SK-N-MC (cell line): ENCODE measurements at regions not wholly inside any gene's neighbourhood (a gene's known extent, or its start where the extent isn't known, plus 50 kb on each side); places are given as distances from the start of the nearest gene placed in this dataset.

Source experiments
- DNase-seq: peaks from one replicate; pipeline ENCODE4 v3.0.0-alpha.2; 2011; ENCODE audit warnings: low read depth, low spot score
- H3K27ac ChIP-seq: fragments of 200-600 bp; sonication (generic); 2 replicates; pipeline ENCODE4 v1.5.1; 2016; ENCODE audit warnings: mixed run types
- H3K36me3 ChIP-seq: fragments of 200-600 bp; sonication (generic); 2 replicates; pipeline ENCODE4 v1.6.1; 2017; ENCODE audit warnings: antibody characterized with exemption, low read length, mixed read lengths; ENCODE audit not compliant: insufficient read depth
- H3K4me3 ChIP-seq: fragments of 200-600 bp; sonication (generic); 2 replicates; pipeline ENCODE4 v1.5.1; 2016
- H3K9ac ChIP-seq: fragments of 200-600 bp; sonication (generic); 2 replicates; pipeline ENCODE4 v1.8.0; 2017; ENCODE audit warnings: mixed run types, mixed read lengths; ENCODE audit not compliant: insufficient read length
- H3K9me3 ChIP-seq: fragments of 200-600 bp; sonication (generic); 2 replicates; pipeline ENCODE4 v1.6.1; 2017; ENCODE audit warnings: low read depth, mild to moderate bottlenecking, antibody characterized with exemption, low read length, moderate library complexity, mixed read lengths
- EZH2 ChIP-seq: fragments of 200-600 bp; sonication (generic); IDR thresholded peaks from one replicate; pipeline ENCODE4 v1.6.1; 2017; ENCODE audit warnings: antibody characterized with exemption
- FOXP2 ChIP-seq: optimal IDR thresholded peaks from 2 replicates; pipeline ENCODE3; 2011; ENCODE audit warnings: mild to moderate bottlenecking, moderate library complexity; ENCODE audit not compliant: insufficient read depth; ENCODE audit errors: extremely low read length, control extremely low read depth
- POLR2AphosphoS5 ChIP-seq: IDR thresholded peaks from 2 replicates; pipeline ENCODE4 v1.6.1; 2012; ENCODE audit warnings: mild to moderate bottlenecking, low read depth, low read length, borderline replicate concordance

- Histone ChIP-seq H3K9me3 (no peaks in the 10 kb centered on the region), H3K4me3 (no peak overlapping the region), H3K9ac (no peak overlapping the region), H3K36me3 (no peaks in the 10 kb centered on the region), H3K27ac (no peak overlapping the region)
- TF ChIP-seq EZH2 (no peak), POLR2AphosphoS5 (no peak), FOXP2 (no peak)
- no peak for DNase-seq
Observed at GRCh38 chr6:9961646-9962045, 453.2 kb downstream of the TFAP2A start.

GRCh38 chr6:9957215-9957759 lies 457.6 kb downstream of the TFAP2A start:
- H3K4me3 ChIP-seq, result no peak overlapping the region
- DNase-seq, result no peak
- H3K9me3 ChIP-seq, result no peaks in the 10 kb centered on the region
- H3K36me3 ChIP-seq, result no peaks in the 10 kb centered on the region
- H3K27ac ChIP-seq, result no peak overlapping the region
- no peak overlapping the region for H3K9ac ChIP-seq
- TF ChIP-seq FOXP2 (no peak), EZH2 (no peak), POLR2AphosphoS5 (no peak)

DNA sequence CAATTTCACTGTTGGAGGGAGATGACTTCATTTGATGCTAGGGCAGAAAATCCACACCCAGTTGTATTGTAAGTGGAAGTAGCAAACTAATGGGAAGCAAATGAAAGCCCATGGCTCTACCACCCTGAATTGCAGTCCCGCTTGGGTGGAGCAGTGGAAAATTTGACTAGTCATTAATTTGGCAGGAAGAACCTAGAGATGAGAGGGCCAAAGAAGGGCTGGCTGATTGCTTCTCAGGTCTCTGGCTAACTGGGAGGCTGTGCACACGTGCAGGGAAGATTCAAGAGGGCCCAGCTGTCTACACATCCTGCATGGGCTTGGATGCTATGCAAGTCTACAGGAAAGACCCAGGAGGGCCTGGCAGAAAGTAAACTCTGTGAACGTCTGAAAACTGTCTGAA lies 466.2 kb downstream of the TFAP2A start:
- H3K27ac ChIP-seq, result no peak overlapping the region
- no peak overlapping the region for H3K4me3 ChIP-seq
- TF ChIP-seq FOXP2 (no peak), EZH2 (no peak), POLR2AphosphoS5 (no peak)
- DNase-seq, result no peak
- H3K9me3 ChIP-seq, result no peaks in the 10 kb centered on the region
- H3K36me3 ChIP-seq, result no peaks in the 10 kb centered on the region
- no peak overlapping the region for H3K9ac ChIP-seq

- no peak overlapping the region for H3K27ac ChIP-seq
- H3K4me3 ChIP-seq, result no peak overlapping the region
- no peaks in the 10 kb centered on the region for H3K36me3 ChIP-seq
- H3K9me3 ChIP-seq, result no peaks in the 10 kb centered on the region
- DNase-seq, result no peak
- TF ChIP-seq POLR2AphosphoS5 (no peak), EZH2 (no peak), FOXP2 (no peak)
- H3K9ac ChIP-seq, result no peak overlapping the region
Observed at GRCh38 chr6:9943986-9944385, 470.9 kb downstream of the TFAP2A start.

DNA sequence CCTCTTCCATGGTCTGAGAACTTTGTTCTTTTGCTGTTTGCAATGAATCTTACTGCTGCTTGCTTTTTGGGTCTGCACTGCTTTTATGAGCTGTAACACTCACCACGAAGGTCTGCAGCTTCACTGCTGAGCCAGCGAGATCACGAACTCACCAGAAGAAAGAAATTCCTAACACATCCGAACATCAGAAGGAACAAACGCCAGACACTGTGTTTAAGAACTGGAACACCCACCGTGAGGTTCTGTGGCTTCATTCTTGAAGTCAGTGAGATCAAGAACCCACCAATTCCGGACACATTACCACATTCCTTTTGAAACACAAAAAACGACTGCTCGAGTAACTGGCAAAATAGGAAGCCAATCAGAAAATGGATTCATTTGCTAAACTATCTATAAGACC lies 471.8 kb downstream of the TFAP2A start:
- no peak overlapping the region for H3K27ac ChIP-seq
- no peaks in the 10 kb centered on the region for H3K36me3 ChIP-seq
- H3K9ac ChIP-seq, result no peak overlapping the region
- DNase-seq, result no peak
- H3K9me3 ChIP-seq, result no peaks in the 10 kb centered on the region
- H3K4me3 ChIP-seq, result no peak overlapping the region
- no peak for TF ChIP-seq POLR2AphosphoS5
- no peak for TF ChIP-seq FOXP2
- no peak for TF ChIP-seq EZH2

- Histone ChIP-seq H3K27ac (no peak overlapping the region), H3K36me3 (no peaks in the 10 kb centered on the region), H3K9ac (no peak overlapping the region), H3K4me3 (no peak overlapping the region), H3K9me3 (no peaks in the 10 kb centered on the region)
- DNase-seq, result no peak
- TF ChIP-seq FOXP2 (no peak), POLR2AphosphoS5 (no peak), EZH2 (no peak)
Observed at GRCh38 chr6:9942131-9942530, 472.7 kb downstream of the TFAP2A start.

DNA sequence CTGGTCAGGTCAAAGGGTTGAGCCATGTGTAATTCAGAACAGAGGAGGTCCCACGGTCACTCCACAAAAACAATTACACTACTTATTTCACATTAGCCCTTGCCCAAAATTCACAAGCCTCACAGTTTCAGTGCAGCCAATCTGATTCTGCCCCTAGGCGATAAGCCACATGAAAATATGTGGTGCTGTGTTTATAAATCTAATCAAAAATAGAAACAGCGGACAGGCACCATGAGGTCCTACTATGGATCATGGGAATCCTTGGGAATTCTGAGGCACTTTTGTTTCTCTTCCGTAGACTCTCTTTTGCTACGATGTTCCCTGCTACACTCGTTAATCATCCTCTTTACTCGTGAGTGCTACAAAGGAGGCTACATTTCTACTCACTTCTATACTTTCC lies 476.1 kb downstream of the TFAP2A start:
- H3K9ac ChIP-seq, result no peak overlapping the region
- TF ChIP-seq FOXP2, result no peak
- no peak for TF ChIP-seq EZH2
- no peak for TF ChIP-seq POLR2AphosphoS5
- H3K9me3 ChIP-seq, result no peaks in the 10 kb centered on the region
- no peaks in the 10 kb centered on the region for H3K36me3 ChIP-seq
- DNase-seq, result no peak
- H3K4me3 ChIP-seq, result no peak overlapping the region
- no peak overlapping the region for H3K27ac ChIP-seq

- Histone ChIP-seq H3K27ac (no peak overlapping the region), H3K36me3 (no peaks in the 10 kb centered on the region), H3K9ac (no peak overlapping the region), H3K4me3 (no peak overlapping the region), H3K9me3 (no peaks in the 10 kb centered on the region)
- no peak for TF ChIP-seq FOXP2
- TF ChIP-seq POLR2AphosphoS5, result no peak
- TF ChIP-seq EZH2, result no peak
- DNase-seq, result no peak
Observed at GRCh38 chr6:9937031-9937763, 477.7 kb downstream of the TFAP2A start.

DNA sequence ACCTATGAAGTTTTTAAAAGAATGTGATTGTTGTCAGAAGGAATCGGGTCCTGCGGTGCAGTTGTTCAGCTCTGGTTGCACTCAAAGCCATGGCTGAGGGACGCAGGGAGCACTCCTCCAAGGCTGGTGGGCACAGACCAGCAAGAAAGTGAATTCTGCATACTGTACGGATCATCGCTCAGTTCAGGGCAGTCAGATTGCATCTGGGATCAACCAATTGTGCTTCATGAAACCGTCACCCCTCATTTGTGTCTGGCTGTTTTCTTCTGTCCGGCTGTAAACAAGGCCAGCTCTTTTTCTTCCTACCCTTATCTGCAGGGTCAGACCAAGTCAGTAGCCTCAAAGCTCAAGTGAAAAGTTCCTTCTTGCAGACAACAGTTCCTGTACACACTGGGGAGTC lies 478.3 kb downstream of the TFAP2A start:
- DNase-seq, result no peak
- no peak overlapping the region for H3K9ac ChIP-seq
- no peaks in the 10 kb centered on the region for H3K9me3 ChIP-seq
- TF ChIP-seq FOXP2, result no peak
- TF ChIP-seq EZH2, result no peak
- no peak for TF ChIP-seq POLR2AphosphoS5
- H3K36me3 ChIP-seq, result no peaks in the 10 kb centered on the region
- no peak overlapping the region for H3K27ac ChIP-seq
- no peak overlapping the region for H3K4me3 ChIP-seq
